ENCODE measurements at regions not wholly inside any gene's neighbourhood (a gene's known extent, or its start where the extent isn't known, plus 50 kb on each side); places are given as distances from the start of the nearest gene placed in this dataset.
A peak's percentile ranks its signal among the peaks of the same experiment; 100 is the strongest.
"Not testable (repeated sequence)": the region's sequence is repeated elsewhere in the genome, so short reads cannot be mapped to it uniquely, and the experiment has no call there.

- no peak for DNase-seq
Measured at GRCh38 chr9:96130970-96131369, 171.0 kb downstream of the HSD17B3 start.

GRCh38 chr9:96129747-96130146 is 172.2 kb downstream of the HSD17B3 start:
- DNase-seq = no peak

GRCh38 chr9:96128880-96129279 is 173.1 kb downstream of the HSD17B3 start:
- DNase-seq = no peak

- DNase-seq = no peak
Measured at GRCh38 chr9:96126321-96126881, 175.6 kb downstream of the HSD17B3 start.

- DNase-seq = no peak
Measured at GRCh38 chr9:96125624-96126023, 176.4 kb downstream of the HSD17B3 start.

GRCh38 chr9:96122751-96123150 is 179.2 kb downstream of the HSD17B3 start:
- DNase-seq = no peak

GRCh38 chr9:96122282-96122681 is 179.7 kb downstream of the HSD17B3 start:
- no peak for DNase-seq

GRCh38 chr9:96121136-96121535 is 180.8 kb downstream of the HSD17B3 start:
- peak; percentile 29 for DNase-seq

- no peak for DNase-seq
Measured at GRCh38 chr9:96117398-96118080, 184.4 kb downstream of the HSD17B3 start.

- no peak for DNase-seq
Measured at GRCh38 chr9:96116275-96117064, 185.5 kb downstream of the HSD17B3 start.

- no peak for DNase-seq
Measured at GRCh38 chr9:96115836-96116235, 186.1 kb downstream of the HSD17B3 start.

GRCh38 chr9:96113032-96113431 is 188.9 kb downstream of the HSD17B3 start:
- no peak for DNase-seq

GRCh38 chr9:96109680-96110351 is 192.2 kb downstream of the HSD17B3 start:
- DNase-seq = peak; percentile 2

GRCh38 chr9:96108691-96109380 is 193.1 kb downstream of the HSD17B3 start:
- DNase-seq = no peak

- DNase-seq = no peak
Measured at GRCh38 chr9:96107436-96107835, 194.5 kb downstream of the HSD17B3 start.

- peak; percentile 54 for DNase-seq
Measured at GRCh38 chr9:96100385-96101300, 201.3 kb downstream of the HSD17B3 start.

- not testable (repeated sequence) for DNase-seq
Measured at GRCh38 chr9:96090630-96091029, 211.3 kb downstream of the HSD17B3 start.

GRCh38 chr9:96089452-96090085 is 212.4 kb downstream of the HSD17B3 start:
- DNase-seq = no peak

GRCh38 chr9:96088510-96088909 is 213.0 kb downstream of the ERCC6L2 start:
- no peak for DNase-seq

GRCh38 chr9:96087669-96088299 is 212.3 kb downstream of the ERCC6L2 start:
- no peak for DNase-seq
